ENCODE measurements at regions not wholly inside any gene's neighbourhood (a gene's known extent, or its start where the extent isn't known, plus 50 kb on each side); places are given as distances from the start of the nearest gene placed in this dataset.

- TF ChIP-seq CTCF (IDR thresholded peaks at IDR 0.05; ENCODE audit: poor library complexity, severe bottlenecking) (no peak), EP300 (conservative IDR thresholded peaks at IDR 0.05; ENCODE audit: poor library complexity, severe bottlenecking) (no peak), POLR2AphosphoS5 (IDR thresholded peaks at IDR 0.05) (no peak), EZH2 (IDR thresholded peaks at IDR 0.05; ENCODE audit: borderline replicate concordance, insufficient read depth, low read length, poor library complexity, severe bottlenecking) (no peak), MXI1 (conservative IDR thresholded peaks at IDR 0.05; ENCODE audit: poor library complexity, severe bottlenecking) (no peak)
Observed at GRCh38 chr5:52282647-52283046, 505.1 kb upstream of the ITGA1 start.
